ENCODE measurements at regions not wholly inside any gene's neighbourhood (a gene's known extent, or its start where the extent isn't known, plus 50 kb on each side); places are given as distances from the start of the nearest gene placed in this dataset.

DNA sequence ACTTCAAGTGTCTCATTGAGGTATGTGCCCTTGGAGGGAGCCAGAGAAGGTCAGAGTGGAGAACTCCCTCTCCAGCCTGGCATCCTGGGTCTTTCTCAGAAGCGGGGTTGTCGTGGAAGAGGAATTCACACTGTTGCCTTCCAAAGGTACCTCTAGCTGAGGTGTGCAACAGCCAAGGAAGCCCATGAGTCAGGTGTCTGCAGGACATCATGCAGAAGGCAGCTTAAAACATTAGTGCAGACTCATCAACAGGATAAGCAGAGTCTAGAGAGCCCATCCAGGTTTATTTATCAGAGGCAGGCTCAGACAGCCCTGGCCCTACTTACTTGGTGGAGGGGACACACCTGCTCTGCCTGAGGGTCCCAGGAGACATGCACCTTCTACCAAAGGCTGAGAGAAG lies 95.6 kb upstream of the TPM1 start:
- no peak for DNase-seq (ENCODE audit: low read depth)

DNA sequence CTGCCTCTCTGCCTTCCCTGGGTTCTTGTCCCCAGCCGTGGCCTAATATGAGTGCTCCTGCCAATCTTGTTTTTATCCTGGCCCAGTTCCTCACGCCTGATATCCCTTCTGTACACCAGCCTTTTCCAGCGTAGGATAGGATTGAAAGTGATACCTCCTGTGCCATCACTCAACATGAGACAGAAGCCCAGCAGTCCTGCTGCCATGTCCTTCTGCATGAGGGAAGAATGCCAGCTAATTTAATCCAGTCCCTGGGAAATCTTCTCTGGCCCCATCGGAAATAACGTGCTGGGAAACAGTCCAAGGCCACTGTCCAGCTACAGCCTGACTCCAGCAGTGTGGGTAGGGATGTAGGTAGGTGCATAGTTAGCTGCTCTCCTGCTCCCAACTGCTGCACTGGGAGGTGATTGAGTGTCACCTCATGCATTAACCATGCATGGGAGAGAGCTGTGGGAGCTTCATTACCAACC lies 92.0 kb upstream of the TPM1 start:
- DNase-seq (ENCODE audit: low read depth) = no peak

DNA sequence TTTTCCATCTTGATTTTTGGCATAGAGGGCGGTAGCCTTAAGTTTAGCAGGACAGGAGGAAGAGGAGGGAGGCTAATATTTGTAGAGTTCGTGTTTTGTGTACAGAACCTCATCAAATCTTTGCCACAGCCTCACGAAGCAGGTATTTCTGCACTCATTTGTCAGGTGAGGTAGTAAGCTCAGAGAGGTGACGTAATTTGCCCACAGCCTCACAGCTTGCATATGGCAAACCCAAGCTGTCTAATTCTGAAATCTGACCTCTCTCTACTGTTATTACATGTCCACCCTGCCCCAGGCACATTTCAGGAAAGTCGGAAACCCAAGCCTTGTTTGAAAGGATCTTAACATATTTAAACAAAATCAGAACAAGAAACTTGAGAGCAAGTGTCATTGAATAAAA lies 91.1 kb upstream of the TPM1 start:
- no peak for DNase-seq (ENCODE audit: low read depth)

DNA sequence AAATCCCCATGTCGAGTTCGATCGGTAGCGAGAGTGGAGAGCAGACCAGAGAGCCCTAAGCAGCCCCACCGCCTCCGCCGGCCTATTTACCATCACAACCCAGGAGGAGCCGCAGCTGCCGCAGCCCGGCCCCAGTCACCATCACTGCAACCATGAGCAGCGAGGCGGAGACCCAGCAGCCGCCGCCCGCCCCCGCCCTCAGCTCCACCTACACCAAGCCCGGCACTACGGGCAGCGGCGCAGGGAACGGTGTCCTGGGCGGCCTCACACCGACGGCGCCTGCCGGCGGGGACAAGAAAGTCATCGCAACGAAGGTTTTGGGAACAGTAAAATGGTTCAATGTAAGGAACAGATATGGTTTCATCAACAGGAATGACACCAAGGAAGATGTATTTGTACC lies 89.5 kb upstream of the TPM1 start:
- DNase-seq (ENCODE audit: low read depth) = no peak

DNA sequence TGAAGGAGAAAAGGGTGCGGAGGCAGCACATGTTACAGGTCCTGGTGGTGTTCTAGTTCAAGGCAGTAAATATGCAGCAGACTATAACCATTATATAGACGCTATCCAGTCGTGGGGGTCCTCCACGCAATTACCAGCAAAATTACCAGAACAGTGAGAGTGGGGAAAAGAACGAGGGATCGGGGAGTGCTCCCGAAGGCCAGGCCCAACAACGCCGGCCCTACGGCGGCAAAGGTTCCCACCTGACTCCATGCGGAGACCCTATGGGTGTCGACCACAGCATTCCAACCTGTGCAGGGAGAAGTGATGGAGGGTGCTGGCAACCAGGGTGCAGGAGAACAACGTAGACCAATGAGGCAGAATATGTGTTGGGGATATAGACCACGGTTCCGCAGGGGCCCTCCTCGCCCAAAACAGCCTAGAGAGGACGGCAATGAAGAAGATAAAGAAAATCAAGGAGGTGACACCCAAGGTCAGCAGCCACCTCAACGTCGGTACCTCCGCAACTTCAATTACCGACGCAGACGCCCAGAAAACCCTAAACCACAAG lies 89.0 kb upstream of the TPM1 start:
- no peak for DNase-seq (ENCODE audit: low read depth)

DNA sequence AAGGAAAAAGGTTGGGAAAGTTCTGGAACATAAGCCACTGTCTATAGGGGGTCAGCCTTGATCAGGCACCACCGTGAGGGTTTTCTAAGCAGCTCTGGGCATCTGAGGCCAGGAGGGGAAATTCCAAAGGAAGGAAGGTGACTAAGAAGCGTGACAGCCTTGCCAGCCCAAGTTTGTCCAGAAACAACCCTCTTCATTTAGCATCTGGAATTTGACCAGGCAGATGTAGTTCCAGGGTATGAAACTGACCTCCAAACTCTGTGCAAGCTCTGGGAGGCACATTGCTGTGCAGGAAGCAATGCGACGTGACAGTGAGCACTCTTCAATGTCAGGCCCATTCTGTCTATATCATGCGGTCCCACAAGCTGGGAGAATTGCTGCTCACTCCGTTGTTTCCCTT lies 85.4 kb upstream of the TPM1 start:
- DNase-seq (ENCODE audit: low read depth) = no peak

DNA sequence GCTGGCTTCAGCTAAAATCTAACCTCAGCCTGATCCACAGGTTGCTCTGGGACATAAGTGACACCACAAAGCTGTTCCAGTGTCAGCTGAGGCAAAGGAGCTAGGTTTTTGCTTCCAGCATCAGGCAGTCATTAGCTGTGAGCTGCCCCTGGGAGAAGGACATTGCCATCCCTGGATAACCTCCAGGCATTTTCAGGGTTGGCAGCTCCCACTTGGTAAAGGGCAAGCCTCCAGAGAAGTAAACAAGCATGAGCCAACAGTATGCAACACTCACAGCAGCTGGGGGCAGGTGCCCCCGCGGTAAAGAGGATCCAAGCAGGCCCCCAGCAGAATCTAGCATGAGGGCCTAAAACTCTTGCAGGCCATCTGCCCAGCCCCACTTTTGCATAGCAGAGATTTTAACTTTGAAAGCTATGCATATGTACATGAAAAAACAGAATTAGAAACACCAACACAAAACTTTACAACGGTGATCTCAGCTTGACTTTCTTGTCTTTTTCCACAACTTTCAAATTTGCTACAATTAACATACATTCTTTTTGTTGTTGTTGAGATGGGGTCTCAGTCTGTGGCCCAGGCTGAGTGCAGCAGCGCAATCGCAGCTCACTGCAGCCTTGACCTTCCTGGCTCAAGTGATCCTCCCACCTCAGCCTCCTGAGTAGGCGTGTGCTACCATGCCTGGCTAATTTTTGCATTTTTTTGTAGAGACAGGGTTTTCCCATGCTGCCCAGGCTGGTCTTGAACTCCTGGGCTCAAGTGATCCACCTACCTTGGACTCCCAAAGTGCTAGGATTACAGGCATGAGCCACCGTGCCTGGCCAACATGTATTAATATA lies 83.8 kb upstream of the TPM1 start:
- DNase-seq (ENCODE audit: low read depth) = no peak

DNA sequence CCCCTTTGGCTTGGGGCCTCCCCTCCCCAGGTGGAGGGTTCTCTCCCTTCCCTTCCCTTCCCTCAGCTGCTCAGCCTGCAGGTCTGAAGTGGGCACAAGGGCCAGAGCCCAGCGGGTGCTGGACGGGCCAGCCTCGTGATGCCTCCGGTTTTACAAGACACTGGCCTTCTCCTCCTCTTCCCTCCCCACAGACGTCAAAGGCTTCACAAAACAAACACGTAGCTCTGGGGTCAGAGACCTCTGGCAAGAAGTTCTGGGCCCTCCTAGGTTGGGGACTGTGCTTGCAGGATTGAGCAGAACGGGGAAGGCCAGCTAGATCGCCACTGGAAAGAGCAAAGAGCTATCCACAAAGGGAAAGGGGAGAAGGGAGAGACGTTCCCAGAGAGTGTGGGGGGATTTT lies 81.4 kb upstream of the TPM1 start:
- DNase-seq (ENCODE audit: low read depth) = no peak

DNA sequence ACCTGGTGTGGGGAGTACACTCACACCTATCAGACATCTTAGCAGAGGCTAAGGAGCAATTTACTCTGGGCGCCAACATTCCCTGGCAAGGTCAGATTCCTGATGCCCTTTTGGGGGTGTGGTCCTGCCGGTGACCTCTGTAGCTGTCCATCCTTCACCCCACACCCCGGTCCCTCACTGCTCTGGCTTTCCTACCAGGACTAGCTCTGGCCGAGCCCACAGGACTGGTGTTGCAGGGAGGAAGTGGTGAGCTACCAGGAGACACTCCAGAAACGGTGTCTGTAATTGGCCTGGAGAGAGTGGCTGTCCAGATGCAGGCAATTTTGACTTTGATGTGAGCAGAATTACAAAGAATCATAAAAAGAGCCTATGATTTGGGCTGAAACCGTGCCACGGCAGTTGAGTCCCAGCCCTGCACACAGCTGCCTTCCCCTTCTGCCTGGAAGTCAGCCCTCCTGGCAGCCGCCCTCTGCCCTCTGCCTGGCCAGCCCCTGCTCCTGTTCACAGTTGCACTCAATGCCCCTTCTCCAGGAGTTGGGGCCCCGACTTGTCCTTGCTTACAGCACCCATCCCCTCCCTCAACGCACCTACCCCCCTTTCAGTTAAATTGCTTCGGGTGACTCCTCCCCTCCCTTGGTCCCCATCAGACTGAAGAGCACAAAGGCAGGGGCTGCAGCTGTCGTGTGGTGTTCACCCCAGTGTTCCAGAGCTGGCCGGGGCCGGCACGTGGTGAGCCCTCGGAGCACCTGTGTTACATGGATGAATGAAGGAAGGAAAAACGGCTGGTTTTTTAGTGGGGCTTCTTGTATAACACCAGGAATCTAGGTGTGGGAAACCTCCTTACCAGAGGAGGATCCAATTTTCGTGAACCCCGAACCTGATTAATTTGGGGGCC lies 80.2 kb upstream of the TPM1 start:
- DNase-seq (ENCODE audit: low read depth) = no peak

DNA sequence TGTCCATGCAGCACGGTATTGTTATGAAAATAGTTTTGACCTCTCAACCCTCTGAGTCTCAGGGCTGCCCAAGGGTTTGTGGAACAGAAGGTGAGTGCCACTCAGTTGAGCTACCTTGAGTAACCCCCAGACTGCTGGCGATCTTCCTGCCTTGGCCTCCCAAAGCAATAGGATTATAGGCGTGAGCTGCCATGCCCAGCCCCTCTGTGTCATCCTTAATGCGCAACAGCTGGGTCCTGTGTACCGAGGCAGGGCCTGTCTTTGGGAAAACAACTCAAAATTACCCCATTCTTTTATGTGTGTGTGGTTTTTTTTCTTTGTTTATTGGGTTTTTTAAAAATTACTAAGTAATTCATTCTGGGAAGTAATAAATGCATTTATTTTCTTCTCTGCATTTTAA lies 78.3 kb upstream of the TPM1 start:
- no peak for DNase-seq (ENCODE audit: low read depth)

DNA sequence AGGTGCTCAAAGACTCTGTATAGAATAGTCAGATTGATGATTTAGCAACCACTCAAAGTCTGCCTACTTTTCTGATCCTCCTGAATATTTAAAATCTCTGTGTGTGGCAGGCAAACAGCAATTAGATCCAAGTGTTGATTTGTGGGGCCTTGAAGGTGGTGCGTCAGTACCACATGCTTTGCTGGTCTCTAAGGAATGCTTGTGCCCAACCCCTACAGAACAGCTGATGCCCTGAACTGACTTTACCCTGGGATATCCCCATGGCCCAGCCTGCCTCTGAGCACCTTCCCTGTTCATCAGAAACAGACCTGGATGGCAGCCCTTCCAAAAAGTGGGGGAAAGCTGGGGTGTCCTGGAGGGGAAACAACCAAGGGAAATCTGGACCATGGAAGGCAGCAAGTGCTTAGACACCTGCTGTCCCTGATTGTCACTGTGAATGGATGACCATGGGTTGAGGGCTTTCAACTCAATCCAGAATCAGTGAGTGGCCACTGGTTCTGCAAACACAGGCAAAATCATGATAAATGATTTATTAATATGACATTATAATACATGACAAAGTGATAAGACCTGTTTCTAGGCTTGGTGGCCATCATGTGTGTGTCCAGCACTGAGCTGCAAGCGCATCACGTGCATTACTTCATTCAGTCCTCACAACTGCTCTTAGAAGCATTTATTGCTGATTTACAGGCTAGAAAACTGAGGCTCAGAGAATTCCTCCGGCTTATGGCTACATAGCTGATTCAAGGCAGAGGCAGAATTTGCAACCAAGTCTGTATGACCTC lies 76.1 kb upstream of the TPM1 start:
- no peak for DNase-seq (ENCODE audit: low read depth)

DNA sequence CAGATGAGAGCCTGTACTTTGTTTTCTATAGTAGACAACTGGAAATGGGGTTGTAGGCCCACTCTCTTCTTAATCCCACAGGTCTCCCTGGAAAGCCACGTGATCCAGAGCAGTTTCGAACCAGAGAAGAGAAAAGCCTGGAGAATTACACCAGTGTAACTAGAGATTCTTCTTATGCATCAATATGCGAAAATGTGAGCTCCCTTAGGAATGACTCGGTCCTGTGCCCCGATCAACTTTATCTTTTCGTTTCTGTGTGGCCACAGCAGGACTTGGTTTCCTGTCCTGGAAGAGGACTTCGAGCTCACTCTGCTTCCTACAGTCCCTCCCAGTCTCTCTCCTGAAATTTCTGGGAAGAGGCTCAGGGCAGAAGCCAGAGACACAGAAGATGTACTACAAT lies 73.8 kb upstream of the TPM1 start:
- DNase-seq (ENCODE audit: low read depth) = no peak

DNA sequence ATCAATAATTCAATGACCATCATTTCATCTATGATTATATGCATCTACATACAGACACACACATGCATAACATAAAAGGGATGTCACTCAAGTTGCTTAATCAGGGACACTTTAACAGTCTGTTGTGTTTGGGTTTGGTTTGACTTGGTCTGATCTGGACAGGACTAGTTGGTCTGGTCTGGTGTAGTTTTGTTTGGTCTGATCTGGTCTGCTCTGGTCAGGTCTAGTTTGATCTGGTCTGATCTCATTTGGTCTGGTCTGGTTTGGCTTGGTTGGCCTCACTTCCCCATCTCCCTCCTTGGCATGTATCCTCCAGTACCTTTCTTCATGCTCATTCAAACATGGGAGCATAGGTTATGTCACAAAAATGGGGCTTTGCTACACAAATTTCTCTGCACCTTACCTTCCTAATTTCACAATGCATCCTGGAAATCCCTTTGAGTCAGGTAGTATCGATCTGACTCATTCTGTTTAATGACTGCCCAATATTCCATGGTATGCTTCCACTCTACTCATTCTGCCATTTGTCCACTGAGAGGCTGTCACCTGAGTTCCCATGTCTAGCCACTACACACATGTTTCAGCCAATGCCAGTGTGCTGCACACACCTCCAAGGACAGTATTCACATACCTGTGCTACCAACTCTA lies 73.0 kb upstream of the TPM1 start:
- no peak for DNase-seq (ENCODE audit: low read depth)

DNA sequence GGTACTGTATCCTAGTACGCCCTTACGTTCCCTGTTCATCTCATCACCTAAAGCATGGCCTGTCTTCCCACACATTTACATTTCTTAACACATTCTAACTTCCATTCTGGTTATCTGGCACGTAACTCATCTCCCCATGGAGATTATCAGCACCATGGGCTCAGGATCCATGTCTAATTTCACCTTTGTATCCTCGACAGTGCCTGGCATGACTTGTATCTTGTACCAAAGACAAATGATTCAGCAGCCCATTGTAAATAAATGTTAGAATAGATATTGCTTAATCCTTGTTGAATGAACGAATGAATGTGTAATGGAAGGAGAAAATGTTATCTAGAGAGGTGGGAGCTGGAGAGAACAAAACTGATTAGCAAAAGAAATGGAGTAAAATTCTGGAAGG lies 69.7 kb upstream of the TPM1 start:
- no peak for DNase-seq (ENCODE audit: low read depth)

DNA sequence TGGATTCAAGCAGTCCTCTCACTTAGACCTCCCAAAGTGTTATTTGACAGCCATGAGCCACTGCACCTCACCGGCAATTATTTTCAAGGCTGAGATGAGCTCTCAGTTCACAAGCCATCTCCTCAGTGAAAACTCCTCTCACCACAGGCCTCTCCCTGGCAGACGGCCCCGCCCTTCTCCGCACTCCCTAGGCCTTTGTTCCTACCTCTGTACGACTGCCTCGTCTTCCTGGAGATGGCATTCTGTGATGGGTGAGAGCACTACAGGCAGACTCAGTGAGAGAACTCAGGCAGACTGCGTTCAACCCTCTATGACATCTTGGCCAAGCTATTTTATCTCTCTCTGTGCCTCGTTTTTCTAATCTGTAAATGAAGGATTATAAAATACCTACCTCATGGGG lies 67.0 kb upstream of the TPM1 start:
- DNase-seq (ENCODE audit: low read depth) = no peak

DNA sequence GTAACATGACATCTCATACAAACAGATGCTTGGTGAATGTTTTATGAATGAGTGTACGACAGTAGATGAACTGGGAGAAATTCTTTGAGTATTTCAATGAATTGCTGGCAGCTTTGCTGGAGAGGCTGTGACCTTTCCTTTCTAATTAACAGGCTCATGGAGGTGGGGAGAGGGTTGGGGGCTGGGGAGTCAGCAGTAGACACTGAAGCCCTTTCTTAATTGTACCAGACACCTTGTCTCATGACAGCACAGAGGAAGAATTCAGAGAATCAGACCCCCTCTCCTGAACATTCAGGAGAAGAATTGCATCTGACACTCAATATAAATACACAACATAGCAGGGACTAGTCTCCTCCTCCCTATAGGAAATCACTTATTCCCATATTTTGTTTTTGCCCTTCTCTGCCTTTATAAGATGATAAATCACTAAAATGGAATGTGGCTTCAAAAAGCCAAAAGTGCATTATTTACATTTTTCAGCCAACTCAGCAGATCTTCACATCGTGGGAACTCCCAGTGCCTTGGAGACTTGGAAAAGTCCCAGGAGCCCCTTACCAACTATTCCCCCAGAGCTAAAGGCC lies 66.2 kb upstream of the TPM1 start:
- no peak for DNase-seq (ENCODE audit: low read depth)

DNA sequence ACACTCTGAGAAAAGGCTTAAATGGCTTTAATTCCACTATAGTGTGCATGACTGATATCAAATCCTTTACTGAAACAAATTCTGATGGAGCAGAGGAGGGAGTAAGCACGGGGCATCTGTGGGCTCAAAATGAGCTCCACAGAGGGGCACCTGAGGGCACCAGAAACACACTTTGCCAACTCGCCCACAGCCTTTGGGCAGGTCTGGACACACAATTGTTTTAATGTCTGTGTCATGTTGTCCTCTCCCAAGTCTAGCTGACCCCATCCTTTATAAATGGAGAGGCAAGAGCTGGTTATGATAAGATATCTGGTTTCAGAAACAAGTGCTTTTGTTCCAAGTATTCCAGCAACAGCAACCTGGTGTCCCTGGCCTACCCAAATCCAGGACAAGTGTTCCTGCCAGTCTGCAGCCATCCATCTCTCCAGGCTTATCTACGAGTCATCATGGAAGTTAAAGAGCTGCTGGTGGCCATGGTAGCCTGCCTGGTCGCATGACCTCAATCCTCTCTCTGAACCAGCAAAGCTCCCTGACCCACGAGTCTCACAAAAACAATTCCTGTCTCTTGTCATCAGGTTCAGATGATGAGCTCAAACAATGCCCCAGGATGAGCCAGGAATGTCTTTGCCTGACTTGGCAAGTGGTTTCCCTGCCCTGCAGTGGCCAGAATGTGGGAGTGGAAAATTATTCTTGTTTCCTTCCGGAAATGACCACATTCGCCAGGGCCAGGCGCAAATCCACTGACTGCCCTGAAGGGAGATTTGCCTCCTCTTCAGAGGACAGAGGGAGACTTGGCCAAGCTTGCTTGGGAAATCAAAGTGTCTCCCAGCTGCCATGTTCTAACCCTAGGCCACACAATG lies 64.4 kb upstream of the TPM1 start:
- no peak for DNase-seq (ENCODE audit: low read depth)

DNA sequence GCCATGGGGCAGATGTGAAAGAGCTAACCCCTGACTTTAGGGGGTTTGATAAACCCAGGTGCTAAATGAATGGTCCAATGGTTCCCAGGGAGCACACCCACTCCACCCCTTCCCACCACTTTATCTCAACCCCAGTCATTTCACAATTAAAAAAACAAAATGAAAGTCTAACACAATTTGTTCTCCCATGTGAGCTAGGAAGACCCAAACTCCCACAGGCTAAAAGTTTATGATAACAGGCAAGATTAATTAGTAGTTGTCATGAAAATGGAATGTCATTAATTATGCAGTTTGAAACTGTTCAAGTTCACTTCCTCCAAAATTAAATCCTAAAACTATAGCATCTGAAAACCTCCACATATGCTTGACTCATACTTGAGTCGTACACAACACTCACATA lies 63.3 kb upstream of the TPM1 start:
- no peak for DNase-seq (ENCODE audit: low read depth)

DNA sequence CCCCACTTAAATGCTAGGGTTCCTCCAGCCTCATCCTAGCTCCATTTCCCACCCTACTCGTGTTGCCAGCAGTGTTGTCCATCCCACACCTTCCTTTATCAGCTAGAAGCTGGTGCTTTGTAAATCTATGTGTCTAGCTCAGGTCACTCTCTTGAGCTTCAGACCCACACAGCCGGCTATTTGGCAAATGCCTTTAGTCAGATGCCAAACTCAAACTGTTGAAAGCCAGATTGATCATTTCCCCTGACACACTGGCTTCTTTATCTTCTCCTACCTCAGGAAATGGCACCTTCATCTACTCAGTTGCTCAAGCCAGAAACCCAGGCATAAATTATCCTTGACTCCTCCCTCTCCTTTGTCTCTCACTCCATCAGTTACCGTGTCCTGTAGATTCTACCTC lies 61.5 kb upstream of the TPM1 start:
- no peak for DNase-seq (ENCODE audit: low read depth)

DNA sequence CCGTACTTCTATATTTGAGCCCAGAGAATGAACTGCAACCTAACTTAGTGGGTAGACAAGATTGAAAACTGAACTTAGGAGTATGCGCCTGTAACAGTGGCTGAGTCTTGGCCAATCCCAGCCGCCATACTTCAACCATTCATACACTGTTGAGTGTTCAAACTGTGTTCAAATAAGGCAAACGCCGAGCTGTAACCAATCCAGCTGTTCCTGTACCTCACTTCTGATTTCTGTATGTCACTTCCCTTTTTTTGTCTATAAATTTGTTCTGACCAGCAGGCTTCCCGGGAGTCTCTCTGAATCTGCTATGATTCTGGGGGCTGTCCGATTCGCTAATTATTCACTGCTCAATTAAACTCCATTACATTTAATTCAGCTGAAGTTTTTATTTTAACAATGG lies 58.6 kb upstream of the TPM1 start:
- no peak for DNase-seq (ENCODE audit: low read depth)
